ENCODE measurements at regions not wholly inside any gene's neighbourhood (a gene's known extent, or its start where the extent isn't known, plus 50 kb on each side); places are given as distances from the start of the nearest gene placed in this dataset.

DNA sequence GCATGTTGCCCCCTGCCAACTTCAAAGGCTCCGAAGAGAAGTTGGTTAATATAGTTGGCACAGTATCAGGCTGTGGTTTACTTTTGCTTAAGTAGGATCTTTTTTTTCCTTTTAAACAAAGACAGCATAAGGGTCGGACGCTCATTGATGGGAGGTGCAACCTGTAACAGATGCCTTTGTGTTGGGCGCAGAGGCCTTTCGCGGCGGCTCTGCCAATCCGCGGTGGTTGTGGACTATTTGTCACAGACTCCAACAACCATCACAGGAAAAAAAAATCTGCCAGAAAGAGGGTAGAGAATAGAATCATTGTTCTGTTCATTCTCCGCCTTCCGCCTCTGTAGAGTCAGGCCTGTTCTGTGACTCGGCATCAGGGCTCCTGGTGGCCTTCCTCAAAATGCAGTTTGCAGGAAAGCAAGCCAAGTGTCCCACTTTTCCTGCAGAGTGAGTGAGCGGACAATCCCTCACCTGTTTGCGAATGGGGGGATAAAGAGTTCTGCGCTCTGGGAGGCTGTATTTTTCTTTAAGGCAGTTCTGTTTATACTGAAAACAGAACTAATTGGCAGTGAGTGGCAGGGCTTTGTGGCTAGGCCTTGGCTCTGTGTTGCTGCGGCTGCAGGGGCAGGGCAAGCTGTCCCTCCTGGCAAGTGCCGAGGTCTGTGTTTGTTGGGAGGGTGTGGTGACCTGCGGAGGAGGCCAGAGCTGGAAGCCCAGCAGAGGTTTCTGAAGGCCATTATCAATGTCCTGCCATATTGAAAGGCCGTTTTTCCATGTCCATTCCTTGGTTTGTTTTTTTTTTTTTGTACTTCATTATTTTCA lies 83.0 kb upstream of the PIWIL1 start:
- DNase-seq (ENCODE audit: low spot score in 2 of 2) (peak; percentile 29 to 47), FAIRE-seq (no peak)

DNA sequence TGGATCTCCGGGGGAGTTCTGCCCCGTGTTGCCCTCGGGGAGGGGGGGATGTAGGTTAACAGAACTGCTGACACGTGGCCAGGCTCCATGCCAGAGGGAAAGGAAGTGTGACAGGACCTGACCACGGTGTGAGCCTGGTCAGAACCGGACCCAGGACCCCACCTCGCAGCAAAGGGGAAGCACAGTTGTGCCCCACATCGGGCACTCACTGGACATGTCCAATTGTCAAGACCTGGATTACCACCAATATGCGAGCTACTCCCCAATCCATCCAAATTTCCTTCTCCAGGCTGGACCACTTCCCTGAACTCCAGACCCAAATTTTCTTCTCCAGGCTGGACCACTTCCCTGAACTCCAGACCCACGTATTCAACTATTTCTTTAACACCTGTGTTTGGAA lies 78.8 kb upstream of the PIWIL1 start:
- DNase-seq (ENCODE audit: low spot score in 2 of 2), result no peak
- no peak for FAIRE-seq

DNA sequence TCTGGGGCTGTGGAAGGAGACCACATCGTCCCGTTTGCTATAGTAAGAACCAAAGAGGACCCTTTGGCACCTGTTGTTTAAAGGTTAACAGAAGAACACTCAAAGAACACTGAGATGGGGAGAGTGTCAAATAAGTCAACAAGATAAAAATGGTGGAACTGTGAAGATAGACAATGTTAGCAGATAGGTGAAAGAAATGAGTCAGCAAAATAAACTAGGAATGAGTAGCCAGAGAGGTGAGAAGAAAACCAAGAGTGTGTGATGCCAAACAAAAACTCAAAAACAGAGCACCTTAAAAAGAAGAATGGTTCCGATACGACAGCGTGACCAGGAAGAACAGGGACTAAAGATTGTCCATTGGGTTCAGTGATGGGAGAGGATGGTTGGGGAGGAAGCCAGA lies 74.7 kb upstream of the PIWIL1 start:
- FAIRE-seq, result no peak
- no peak for DNase-seq (ENCODE audit: low spot score in 2 of 2)

DNA sequence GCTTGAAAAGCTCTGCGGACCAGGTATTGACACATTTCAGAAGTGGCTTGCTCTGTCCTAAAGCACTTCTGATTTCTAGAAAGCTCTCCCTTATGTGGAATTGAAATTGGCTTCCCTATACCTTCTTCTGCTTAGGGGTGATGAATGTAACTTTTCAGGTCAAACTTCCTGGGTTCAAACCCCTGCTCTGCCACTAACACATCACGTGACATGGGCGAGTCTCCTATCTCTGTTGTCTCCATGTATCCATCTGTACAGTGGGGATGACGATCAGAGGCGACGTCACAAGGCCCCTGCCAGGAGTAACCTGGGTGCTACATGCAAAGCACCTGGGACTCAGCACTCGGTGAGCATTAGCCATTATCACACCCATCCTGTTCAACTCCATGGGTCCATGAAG lies 73.7 kb upstream of the PIWIL1 start:
- FAIRE-seq (no peak), DNase-seq (ENCODE audit: low spot score in 2 of 2) (no peak)

DNA sequence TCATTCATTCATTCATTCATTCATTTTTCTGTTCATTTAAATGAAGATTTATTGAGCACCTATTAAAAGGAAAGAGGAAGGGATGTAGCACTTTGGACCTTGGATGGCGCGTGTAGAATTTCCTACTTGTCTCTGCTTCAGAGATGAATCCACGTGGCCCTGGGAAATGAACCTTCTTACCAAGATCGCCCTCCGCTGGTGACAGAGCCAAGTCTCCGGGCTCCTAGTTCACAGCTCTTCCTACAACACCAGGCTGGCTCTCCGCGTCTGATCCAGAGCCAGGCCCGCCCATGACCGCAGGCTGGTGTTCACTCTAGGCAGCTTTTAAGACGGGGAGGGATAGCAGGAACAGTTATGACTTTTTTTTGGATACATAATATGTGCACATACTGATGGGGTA lies 70.9 kb upstream of the PIWIL1 start:
- FAIRE-seq, result no peak
- DNase-seq (ENCODE audit: low spot score in 2 of 2), result no peak

DNA sequence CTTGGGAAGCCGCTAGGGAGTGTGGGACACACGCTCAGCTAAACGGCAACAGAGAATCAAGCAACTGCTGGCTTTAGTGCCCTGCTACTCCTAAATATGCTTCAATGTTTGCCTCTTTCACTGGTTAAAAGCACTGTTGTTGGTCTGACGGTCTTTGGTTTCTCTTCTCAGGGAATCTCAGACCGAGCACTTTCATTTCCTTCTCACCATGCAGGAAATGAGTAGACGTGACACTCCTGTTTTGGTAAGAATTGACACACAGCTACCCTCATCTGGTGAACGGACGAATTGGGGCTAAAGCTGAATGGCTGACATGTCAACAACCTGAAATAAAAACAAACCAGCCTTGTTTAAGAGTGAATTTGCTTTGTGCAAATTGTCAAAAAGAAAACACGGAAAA lies 57.5 kb upstream of the PIWIL1 start:
- DNase-seq (ENCODE audit: low spot score in 2 of 2) (no peak), FAIRE-seq (no peak)

DNA sequence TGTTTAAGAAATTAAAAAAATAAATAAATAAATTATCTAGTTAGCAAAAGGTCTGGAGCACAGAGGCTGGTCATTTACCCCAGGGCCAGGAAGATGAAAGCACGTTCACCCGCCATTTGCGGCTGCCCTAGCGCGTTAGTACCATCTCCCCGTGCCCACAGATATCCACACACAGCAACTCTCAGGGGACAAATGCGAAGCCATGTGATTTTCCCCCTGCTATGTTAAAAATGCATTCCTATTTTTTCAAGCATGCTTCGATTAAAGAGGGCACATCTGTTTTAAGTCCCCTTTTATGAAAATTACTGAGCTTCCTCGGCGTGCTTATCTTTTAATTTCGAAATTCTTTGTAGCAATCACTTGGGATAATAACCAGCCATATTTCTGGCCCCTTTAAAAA lies 56.9 kb upstream of the PIWIL1 start:
- FAIRE-seq (no peak), DNase-seq (ENCODE audit: low spot score in 2 of 2) (no peak)

DNA sequence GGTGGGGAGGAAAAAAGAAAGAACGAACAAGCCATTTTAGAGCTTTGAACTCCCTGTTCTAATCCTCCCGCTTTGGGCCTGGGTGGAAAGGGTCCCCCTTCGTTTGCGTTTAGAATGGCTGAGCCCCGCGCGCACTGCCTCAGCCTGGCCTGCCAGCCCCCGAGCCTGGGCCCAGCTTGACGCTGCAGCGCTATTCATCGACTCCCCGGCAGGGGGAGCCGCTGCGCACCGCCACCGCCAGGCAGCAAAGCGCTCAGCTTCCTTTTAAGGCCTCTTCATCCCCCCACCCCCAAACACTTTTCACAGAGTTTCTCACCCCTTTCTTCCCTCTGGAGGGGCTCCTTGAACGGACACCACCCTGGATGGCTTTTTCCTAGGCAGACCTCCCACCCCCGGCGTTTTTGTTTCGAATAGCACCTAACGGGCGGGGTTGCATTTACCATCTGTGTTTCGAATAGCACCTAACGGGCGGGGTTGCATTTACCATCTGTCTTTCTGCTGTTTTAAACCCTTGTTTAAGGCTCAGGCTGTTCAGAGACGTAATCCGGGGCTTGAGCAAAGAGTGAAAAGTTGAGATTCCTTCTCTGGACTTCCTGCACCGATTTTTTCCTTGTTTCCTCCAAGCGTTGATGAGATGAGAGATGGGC lies 56.4 kb upstream of the PIWIL1 start:
- DNase-seq (ENCODE audit: low spot score in 2 of 2) (peak in 1 of 2 donors; percentile 47), FAIRE-seq (no peak)

DNA sequence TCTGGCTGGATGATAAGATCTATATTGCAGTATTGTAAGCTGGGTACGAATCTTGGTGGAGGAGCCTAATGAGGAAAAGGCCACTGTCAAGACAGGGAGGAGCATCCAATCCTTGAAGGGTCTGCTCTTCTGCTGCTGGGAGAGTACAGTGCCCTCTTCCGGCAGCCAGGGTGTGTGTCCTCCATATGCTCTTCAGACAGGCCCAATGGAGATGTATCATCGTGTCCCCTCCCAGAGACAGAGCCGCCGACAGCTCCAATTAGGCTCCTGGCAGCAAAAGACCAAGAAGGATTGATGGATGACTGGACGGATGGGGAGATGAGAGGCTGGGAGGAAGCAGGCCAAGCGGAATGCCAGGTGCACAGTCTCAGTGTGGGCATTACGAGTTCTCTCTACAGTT lies 51.6 kb upstream of the PIWIL1 start:
- no peak for DNase-seq (ENCODE audit: low spot score in 2 of 2)
- FAIRE-seq, result no peak

DNA sequence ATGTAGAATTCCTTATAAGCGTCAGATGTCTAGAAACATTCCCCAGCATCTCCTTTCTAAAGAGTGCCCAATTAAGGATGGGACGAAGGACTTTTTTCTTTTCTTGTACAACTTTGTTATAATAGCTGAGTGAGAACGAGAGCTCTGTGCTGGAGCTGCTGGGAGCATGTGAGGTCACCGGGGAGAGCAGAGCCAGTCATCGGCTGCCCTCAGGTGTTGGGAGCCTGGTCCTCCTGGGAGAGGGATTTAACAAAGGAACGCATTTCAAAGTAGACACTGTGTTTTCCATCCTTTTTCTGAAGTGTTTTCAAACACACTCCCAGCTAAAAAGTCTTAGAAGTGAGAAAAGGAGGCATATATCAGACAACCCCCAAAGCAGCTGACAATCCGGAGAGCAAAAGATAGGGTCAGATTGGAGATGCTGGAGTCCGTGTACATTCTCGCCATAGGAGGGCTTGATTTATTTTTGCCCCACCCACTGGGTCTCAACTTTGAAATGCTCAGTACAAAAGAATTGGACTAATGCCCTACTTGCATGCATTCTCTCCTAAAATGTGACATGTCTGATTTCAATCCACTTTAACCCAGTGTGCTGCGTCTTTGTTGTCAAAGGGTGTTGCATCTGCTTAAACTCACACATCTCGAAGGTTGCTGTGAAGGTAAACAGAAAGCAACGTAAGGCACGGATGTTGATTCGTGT lies 50.8 kb upstream of the PIWIL1 start:
- DNase-seq (ENCODE audit: low spot score in 2 of 2) (no peak), FAIRE-seq (no peak)
